PC-3 (cell line): ENCODE measurements at regions not wholly inside any gene's neighbourhood (a gene's known extent, or its start where the extent isn't known, plus 50 kb on each side); places are given as distances from the start of the nearest gene placed in this dataset.

Experiments used
- EZH2 ChIP-seq: fragments of 300-600 bp; sonication (generic); IDR thresholded peaks from one replicate; pipeline ENCODE4 v1.6.1; 2017; ENCODE audit warnings: antibody characterized with exemption, mild to moderate bottlenecking, low read length; ENCODE audit not compliant: unreplicated experiment
- TF ChIP-seq, protein P1 (sequence below): fragments of 300-600 bp; sonication (generic); conservative IDR thresholded peaks from 2 replicates; pipeline ENCODE4 v1.5.1; 2017; ENCODE audit warnings: antibody characterized with exemption, low read depth, mild to moderate bottlenecking, low read length

DNA sequence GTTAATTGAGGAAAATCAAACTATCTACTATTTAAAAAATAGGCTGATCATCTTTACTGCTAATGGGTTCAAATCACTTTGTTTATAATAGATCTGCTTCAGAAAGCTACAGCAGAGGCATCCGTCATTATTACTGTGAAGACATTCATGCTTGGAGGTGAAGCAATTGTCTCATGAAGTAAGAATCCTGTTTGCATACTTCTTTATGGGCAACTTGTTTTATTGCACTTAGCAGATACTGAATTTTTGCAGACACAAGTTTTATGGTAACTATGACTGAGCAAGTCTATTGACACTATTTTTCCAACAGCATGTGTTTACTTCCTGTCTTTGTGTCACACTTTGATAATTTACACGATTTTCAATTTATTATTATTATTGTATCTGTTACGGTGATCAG, 573.9 kb downstream of the RFPL4B start:
- no peak for TF ChIP-seq EZH2
- TF ChIP-seq, protein P1, sequence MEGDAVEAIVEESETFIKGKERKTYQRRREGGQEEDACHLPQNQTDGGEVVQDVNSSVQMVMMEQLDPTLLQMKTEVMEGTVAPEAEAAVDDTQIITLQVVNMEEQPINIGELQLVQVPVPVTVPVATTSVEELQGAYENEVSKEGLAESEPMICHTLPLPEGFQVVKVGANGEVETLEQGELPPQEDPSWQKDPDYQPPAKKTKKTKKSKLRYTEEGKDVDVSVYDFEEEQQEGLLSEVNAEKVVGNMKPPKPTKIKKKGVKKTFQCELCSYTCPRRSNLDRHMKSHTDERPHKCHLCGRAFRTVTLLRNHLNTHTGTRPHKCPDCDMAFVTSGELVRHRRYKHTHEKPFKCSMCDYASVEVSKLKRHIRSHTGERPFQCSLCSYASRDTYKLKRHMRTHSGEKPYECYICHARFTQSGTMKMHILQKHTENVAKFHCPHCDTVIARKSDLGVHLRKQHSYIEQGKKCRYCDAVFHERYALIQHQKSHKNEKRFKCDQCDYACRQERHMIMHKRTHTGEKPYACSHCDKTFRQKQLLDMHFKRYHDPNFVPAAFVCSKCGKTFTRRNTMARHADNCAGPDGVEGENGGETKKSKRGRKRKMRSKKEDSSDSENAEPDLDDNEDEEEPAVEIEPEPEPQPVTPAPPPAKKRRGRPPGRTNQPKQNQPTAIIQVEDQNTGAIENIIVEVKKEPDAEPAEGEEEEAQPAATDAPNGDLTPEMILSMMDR, result no peak
